Inflammatory macrophage treated with lipopolysaccharide for 4 hours (primary cell): ENCODE measurements at regions not wholly inside any gene's neighbourhood (a gene's known extent, or its start where the extent isn't known, plus 50 kb on each side); places are given as distances from the start of the nearest gene placed in this dataset.
A peak's percentile ranks its signal among the peaks of the same experiment; 100 is the strongest.

Experiments
- DNase-seq: peaks from one replicate; pipeline ENCODE4 v3.0.0-alpha.2; 2020

DNA sequence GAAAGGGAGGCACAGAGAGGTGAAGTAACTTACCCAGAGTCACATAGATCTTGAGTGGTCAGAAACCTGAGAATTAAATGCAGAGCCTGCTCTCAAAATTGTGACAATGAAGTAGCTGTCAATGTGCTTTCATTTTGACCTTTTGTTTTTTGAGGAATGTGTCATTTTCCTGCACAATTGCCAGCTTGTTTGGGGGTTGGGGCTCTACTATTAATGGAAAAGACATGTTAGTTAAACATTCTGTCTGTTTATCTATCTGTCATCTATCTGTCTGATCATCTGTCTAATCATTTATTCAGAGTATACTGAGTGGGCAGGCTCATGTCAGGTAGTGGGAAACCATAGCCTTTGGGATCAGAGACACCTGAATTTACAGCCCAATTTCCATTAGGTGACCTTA, 428.4 kb downstream of the TSN start:
- DNase-seq: no peak

DNA sequence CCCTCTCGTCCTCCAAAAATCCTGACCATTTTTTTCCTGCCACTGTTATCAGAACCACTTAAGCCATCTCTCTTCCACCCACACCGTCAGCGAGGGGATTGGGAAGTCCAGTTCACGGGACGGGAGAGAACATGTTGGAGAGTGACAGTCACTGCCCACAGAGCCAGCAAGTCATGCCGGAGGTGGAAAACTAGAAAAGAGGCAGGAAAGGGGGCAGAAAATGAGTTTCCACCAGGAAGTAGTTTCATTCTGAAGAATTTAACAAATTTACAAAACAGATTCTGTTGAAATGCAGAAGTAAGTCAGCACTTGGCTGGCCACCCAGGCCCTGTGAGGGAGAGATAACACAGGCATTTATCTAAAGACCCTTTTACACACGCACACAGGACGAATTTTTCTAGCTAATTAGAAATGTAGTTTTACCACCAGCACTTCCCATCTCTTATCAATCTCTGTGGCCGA, 431.3 kb downstream of the TSN start:
- DNase-seq: peak; percentile 28

DNA sequence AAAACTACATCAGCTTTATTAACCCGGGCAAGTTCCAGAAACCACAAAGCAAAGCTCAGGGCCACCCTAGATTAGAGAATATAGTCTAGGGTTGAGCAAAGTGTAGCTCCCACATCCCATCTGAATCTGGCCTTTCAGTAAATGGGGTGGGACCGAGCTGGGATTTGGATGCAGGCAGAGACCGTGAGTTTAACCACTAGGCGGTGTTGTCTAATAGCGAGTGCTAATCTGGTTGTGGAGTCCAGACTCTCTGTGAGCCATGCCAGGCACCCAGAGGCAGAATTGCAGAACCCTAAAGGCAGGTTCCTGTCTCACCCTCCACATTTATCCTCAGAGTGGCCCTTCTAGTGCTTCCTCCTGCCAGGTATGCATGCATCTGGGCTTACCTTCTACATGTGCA, 435.9 kb downstream of the TSN start:
- no peak for DNase-seq

DNA sequence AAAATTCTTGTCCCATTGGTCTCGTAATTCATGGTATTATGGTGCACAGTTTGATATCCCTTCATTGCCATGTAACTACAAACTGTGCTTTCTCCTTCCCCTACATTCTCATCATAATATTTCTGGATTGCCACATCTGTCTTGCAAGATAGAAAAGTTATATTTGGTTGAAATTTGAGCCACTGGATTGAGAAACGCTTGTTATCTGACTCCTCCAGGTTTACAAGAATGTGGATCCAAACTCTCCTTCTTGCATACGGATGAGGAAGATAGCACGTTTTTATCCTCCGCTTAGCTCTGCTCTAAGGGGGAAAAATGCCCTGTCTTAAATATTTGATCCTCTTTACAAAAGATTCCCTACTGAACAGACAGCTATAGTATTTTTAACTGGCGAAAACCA, 438.2 kb downstream of the TSN start:
- no peak for DNase-seq

DNA sequence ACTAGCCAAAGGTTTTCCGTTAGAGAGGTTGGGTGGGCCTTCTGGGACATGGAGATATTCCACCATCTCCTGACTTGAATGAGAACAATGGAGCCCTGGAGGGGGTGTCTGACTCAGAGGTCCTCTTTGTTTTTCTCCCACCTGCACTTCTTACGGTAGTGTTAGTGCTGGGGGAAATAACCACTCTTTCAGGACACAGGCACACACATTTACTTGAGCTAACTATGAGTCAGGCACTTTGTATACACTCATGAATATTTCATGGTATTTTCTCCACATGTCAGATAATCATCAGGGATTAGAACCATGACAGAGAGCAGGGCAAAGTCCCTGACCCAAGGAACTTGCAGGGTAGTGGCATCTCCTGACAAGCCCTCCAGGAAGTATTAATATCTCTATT, 439.1 kb downstream of the TSN start:
- DNase-seq: no peak

DNA sequence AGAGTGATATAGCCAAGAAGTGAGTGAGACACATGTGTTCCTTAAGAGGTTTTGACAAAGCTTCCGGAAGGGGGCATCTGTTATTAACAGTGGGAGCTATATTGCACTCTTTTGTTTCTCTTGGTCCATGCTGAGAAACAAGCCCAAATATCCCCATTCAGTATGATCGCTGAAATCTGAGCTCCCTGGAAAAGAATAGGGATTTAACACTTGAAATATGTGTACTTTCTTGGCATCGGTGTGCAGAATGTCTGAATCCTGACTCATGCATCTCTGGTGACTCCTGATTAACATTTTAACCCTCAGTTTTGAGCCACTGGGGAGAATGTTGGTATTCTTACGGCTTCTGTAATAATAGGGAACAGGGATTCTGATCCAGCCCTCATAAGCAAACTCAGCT, 448.1 kb downstream of the TSN start:
- no peak for DNase-seq

DNA sequence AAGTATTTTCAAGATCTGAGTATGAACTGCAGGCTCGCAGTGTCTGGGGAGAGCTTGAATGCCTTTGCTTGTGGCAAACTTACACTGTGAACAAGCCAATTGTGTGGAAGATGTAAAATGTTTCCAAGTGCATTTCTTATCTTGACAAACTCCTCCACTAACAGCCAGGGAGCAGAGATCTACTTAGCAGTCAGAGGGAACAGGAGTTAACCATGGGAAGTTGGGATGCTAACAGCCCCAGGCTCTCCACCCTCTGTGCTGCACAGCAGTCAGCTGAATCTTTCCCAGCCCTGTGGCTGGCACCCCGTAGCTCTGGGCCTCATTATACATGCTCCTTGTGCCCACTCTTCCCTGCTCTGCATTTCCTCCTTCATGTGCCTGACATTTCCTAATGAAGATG, 450.2 kb downstream of the TSN start:
- no peak for DNase-seq

DNA sequence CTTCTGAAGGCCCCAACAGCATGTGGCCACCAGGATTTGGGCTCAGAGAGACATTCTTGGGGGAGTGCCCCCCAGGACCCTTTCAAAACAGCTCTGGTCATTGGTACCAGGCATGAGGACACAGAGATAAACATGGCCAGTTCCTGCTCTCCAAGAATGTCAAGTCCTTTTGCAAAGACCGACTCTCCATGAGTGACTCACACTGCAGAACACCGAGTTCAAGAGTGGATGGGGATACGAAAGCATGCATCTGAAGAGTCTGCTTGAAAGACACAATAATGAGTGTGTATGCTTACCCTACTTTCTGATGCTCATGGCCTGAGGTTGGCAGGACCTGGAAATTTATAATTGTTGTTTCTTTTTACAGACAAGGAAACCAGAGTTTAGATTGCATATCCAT, 450.6 kb downstream of the TSN start:
- no peak for DNase-seq

DNA sequence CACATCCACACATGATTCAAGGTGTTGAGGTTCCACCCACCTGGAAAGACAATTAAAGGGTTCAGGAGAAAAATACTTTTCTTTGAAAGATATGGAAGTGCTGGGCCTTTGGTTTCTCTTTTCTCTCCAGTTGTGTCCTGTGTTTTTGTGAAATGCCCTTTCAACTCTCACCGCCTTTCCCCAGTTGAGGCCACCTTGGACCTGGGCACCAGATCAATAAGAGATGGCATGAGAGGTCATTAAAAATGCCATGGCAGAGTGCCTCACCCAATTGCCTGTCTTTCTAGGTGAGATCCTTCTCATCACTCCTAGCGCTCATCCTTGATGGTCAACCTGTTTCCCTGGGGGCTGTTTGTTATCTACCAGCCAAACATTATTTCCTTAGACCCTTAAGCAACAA, 453.9 kb downstream of the TSN start:
- no peak for DNase-seq

DNA sequence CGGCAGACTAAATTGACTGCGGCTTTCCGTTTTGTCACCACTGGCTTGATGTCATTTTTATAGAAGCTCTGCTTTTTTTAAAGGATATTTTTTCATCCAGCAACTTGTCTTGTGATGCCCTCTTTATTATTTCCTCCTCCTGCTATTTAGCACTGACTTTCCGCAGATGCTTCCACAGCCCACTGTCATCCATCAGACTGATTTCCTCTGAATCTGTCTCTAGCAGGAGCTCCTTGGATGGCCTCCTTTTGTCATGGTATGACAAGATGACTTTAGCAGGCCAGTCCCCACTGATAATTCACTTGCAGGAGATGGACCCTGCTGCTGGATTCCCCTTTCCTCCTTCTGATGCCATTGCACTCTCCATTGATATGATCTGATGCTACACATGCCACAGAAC, 454.6 kb downstream of the TSN start:
- no peak for DNase-seq

DNA sequence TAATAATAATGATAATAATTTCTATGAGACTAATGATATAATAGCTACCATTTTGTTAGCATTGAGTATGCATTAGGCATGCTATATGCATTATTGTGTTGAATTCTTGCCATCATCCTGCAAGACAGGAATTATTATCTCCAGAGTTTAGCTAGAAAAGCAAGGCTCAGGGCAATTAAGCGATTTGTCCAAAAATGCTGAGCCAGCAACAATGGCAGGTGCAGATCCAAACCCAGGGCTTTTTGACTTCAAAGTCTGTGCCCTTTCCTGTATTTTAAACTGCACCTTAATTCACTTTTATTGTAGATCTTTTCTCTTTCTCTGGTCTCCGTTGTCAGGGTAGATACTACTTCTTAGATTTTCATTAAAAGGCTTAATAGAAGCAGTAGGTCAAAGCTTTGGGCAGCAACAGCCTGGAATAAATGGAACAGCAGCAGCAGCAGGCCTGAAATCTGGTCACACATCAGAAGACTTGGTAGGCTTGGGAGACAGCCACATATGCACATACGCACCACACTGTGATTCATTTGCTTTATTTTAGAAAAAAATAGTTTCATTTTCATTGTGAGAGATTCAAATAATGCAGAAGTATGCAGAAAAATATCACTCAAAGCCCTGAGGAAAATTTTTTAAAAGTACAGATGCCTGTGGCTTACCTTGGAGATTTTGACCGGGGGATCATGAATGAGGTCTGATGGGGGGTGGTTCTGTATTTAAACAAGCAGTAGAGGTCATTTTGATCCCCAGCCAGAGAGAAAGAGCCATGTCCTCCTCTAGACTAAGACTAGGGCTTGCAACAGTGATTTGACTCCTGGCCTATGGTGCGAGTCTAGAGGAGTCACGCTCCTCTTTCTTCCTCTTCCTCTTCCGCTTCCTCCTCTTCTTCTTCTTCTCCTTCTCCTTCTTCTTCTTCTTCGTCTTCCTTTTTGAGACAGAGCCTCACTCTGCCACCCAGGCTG, 455.7 kb downstream of the TSN start:
- no peak for DNase-seq

DNA sequence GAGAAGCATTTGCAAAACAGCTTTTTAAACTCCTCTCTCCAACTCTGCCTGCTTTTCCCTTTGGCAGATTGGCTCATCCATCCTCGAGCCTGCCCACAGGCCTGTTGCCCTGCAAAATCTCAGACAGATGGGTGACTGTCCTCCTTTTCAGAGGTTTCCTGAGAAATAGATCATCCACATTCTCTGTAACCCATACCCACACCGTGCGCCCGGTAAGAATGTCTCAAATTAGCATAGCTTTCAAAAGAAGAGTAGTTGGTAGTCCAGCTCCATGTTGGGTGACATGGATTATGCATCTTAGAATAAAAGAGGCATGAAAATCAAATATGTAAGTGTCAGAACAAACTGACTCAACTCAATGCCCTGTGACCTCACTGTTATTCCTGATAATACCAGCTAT, 457.9 kb downstream of the TSN start:
- DNase-seq: no peak

DNA sequence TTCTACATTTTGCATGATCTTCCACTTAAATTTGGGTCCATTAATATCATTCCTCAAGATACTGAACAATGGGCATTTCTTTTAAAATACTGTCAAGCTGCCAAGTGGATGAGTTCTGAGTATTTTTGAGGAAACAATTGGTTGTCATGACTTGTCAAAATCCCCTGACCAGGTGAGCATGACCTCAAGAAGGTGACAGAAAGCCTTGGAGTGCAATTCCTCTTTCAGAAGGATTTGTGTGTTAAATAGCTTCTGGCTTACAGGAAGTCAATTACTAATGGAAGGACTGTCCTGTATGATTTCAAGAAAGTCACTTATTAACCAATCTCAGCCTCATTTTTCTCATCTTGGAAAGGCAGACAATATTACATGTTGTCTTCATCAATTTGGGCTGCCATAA, 460.6 kb downstream of the TSN start:
- no peak for DNase-seq

DNA sequence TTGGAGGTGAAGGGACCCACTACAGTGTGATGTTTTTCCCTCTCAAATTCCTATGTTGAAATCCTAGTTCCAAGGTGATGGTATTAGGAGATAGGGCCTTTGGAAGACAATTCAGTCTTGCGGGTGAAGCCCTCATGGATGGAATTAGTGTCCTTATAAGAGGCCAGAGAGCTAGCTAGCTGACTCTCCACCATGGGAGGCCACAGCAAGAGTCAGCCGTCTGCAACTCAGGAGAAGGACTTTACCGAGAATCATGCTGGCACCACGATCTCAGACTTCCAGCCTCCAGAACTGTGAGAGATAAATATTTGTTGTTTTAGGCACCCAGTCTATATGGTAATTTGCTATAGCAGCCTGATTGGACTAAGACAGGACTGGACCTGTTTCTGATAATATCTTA, 461.4 kb downstream of the TSN start:
- DNase-seq: no peak

DNA sequence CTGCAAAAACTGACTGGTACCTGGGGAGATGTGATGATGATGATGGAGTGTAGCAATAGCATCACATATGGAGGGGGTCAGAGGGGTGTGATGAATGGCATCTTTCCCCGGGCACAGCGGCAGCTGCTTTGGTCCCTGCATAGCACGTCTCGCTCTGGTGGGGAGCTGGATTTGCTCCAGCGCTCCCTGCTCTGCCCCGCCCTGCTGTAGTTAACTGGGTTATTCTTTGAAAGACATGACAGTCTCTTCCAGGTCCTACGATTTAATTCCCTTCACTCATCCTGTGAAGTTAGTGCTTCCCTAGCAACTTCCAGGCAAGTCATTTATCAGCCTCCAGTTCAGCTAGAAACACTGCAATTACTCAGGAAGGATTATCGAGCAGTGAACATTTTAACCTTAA, 463.1 kb downstream of the TSN start:
- no peak for DNase-seq

DNA sequence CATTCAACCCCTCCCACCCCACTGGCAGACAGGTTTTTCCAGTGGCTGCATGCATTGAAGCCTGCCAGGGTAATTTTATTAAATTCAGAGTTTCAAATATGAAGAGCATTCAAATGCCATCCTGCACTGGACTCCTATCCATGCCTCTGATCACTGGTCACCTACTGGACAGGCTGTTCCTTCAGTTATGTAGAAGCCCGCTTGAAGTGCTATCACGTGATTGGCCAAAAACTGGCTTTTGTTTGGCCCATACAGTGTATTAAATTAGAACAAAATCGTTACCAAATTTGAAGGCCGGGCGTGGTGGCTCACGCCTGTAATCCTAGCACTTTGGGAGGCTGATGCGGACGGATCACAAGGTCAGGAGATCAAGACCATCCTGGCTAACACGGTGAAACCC, 464.1 kb downstream of the TSN start:
- no peak for DNase-seq

DNA sequence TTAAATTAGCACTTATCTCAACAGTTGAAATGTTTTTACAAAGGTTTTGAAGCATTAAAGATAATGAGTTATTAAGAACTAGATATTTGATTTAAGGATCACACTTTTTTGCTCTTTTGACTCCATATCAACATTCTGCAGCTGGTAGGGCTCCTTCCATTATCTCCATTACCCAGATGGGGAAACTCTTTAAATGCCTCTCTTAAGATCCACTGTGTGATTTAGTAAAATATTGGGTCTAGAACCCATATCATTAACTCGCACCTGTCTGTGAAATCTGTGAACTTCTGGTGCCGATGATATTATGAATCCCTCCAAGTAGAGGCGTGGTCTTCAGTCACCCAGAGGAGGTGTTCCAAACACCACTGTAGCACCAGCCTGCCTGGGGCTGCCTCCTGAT, 466.2 kb downstream of the TSN start:
- no peak for DNase-seq

DNA sequence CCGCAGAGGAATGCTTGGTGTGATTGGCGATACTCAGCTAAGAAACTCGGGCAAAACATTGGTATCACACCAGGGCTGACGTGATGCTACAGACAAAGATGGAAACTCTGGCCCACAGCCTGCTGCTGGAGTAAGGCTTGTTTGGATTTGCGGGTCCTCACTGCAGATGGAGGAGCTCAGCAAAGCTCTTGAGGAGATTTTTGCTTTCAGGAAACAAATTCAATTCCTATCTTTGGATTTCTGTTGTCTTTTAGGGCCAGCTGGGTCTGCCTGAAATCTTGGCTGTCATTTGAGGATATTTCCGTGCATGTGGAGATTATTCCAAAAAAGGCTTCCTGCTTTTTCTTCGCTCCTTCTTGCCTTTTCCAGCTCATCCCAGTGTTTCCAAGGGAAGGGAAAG, 475.8 kb downstream of the TSN start:
- no peak for DNase-seq

DNA sequence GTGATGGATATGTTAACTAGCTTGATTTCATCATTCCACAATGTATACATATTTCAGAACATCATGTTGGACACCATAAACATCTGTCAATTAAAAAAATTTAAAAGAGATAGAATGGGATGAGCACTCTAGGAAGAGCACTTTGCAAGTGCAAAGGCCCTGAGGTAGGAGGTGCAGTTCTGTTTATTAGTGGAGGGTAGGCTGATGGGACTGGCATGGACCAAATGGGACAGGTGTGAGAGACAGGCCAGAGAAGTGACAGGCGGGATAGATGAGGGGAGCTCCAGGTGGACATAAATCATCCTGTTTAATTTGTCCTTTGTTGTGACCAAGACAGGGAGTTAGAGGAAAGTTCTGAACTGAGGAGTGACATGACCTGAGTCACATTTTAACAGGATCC, 477.9 kb downstream of the TSN start:
- DNase-seq: no peak

DNA sequence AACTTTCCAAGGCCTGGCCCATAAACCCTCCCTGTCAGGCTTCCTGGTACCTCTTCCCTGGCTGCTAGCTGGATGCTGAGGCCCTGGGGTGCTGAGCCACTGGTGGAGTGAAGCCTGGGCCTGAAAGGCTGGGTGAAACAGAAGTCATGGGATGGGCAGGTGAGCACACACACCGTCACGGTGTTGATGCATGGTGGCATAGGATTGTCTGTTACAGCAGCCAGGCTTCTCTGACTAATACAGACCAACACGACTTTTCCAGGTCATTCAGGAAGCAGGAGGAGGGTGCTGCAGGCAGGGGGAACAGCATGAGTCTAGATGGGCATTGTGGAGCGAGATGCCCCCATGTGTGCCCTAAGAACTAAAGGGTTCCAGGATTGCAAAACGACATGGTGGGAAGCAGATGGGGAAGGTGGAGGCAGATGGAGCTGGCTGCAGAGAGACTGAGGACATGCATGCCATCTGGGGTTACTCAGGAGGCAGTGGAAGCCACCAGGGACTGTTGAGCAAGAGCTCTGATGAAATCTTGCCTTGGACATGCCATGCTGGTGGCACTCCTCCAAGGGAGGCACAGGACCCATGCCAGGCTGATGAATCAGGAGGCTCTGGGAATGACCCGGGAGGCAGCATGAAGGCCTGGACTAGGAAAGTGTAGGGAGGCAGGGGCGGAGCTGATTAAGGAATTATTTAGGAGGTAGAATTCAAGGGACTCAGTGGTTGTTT, 480.9 kb downstream of the TSN start:
- DNase-seq: no peak

DNA sequence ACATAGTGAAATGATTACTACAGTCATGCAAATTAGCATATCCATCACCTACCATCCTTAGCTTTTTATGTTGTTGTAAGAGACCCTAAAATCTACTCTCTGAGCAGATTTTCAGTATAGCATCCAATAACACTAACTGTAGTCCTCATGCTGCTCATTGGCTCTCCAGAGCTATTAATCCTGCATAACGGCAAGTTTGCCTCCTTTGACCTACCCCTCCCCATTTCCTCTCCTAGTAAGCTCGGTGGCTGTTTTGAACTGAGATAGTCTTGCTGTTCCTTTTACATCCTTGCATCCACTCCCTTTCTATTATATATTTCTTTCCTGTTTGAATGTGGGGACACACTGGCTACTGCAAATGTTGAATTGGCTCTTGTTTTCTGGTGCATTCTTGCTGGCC, 481.5 kb downstream of the TSN start:
- no peak for DNase-seq

DNA sequence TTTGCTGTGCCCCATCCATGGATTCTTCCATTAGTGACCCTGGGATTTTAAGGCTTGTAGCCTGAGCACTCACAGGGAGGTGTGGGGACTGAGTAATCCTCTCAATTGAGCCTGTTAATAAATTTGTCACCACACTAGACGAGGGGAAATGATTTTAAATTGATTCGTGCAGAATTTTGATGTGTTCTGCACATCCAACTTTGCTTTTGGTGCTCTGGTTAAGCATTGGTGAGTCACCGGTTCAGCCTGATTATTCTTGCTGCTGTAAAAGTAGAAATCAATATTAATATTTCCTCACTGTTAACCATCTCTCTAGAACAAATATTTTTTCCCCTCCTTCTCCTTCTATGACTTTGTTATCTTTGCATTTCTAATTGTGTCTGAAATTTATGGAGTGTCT, 482.0 kb downstream of the TSN start:
- no peak for DNase-seq

DNA sequence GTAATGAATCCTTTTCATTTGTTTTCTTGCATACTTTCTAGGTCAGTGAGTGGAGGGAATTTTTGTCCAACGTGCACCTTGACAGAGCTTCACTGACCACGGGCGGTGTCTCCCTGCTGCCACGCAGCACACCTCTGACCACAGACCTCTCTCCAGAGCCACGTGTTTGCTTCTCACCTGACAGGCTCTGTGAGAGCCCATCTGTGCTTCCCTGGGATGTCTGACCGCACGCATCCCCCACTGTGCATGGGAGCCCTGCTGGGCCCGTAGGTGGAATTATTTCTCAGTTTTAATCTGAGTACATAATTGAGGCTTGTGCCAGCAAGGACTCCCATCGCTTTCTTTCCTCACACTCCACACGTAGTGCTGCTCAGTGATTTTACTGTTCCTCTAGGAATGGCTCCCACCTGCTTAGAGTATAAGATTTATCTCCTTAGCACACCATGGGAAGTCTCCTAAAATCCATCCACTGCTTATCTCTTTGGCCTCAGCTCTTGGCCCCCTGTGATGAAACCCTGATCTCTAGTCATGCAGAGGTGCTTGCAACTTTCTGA, 482.6 kb downstream of the TSN start:
- DNase-seq: no peak

DNA sequence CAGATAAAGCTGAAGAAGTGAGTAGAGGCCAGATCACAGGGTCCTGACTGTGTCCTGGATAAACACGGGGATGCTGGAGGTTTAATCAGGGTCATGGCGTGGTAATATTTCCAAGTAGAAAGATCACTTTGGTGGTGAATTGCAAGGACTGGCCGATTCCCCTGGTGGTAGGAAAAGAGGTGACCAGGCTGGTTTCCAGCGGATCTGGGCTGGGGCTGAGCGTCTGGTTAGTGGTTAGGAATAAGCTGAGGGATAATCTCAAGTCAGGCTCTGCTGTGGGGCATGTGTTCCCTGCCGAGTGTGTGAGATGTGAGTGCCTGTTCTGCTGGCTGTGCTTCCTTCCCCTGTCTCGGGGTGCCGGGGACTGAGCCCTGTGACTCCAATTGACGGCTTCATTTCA, 484.0 kb downstream of the TSN start:
- no peak for DNase-seq
